WTC11 (cell line): ENCODE measurements at regions not wholly inside any gene's neighbourhood (a gene's known extent, or its start where the extent isn't known, plus 50 kb on each side); places are given as distances from the start of the nearest gene placed in this dataset.

Experiments
- ATAC-seq: fragments of 200-7000 bp; cut with Tn5 transposase; 2 replicates; pipeline ENCODE4 v1.10.0; 2021; ENCODE audit warnings: mild to moderate bottlenecking, moderate library complexity
- CTCF ChIA-PET: fragments of 300-600 bp; sonication (Branson Sonifier 250); formaldehyde crosslinking; loops from one replicate; lab custom pipeline; 2021; ENCODE audit warnings: antibody characterized with exemption; lab: Charles Lee
- POLR2A ChIA-PET: fragments of 350-600 bp; sonication (Branson Sonifier 250); formaldehyde crosslinking; loops from one replicate; lab custom pipeline; 2021; ENCODE audit warnings: antibody characterized with exemption; lab: Charles Lee
- DNase-seq: peaks from one replicate; pipeline ENCODE4 v3.0.0; 2021; ENCODE audit warnings: low spot score
- H3K27ac Mint-ChIP-seq: 2 replicates; pipeline ENCODE4 v1.8.0; 2021; ENCODE audit warnings: mixed read lengths
- H3K27me3 Mint-ChIP-seq: 2 replicates; pipeline ENCODE4 v1.8.0; 2021; ENCODE audit warnings: low read depth, mild to moderate bottlenecking, moderate library complexity, mixed read lengths
- H3K36me3 Mint-ChIP-seq: 2 replicates; pipeline ENCODE4 v1.8.0; 2021; ENCODE audit warnings: mixed read lengths
- H3K4me1 Mint-ChIP-seq: 2 replicates; pipeline ENCODE4 v1.8.0; 2022; ENCODE audit warnings: mixed read lengths
- H3K4me3 Mint-ChIP-seq: 2 replicates; pipeline ENCODE4 v1.8.0; 2021; ENCODE audit warnings: mild to moderate bottlenecking, moderate library complexity, mixed read lengths
- H3K9me3 Mint-ChIP-seq: 2 replicates; pipeline ENCODE4 v1.8.0; 2021; ENCODE audit warnings: mixed read lengths
- AR ChIP-seq: fragments of 250-450 bp; sonication (Bioruptor Pico); IDR thresholded peaks from 2 replicates; pipeline ENCODE4 v1.9.0; 2021; ENCODE audit warnings: mild to moderate bottlenecking
- CDX4 ChIP-seq: fragments of 250-450 bp; sonication (Bioruptor Pico); IDR thresholded peaks from 2 replicates; pipeline ENCODE4 v1.9.0; 2021; ENCODE audit warnings: moderate library complexity, mild to moderate bottlenecking, inconsistent platforms, borderline replicate concordance
- CTCF ChIP-seq: fragments of 200-600 bp; IDR thresholded peaks from 2 replicates; pipeline ENCODE4 v1.8.0; 2022; ENCODE audit warnings: antibody characterized with exemption
- E2F1 ChIP-seq: sonication (generic); formaldehyde crosslinking; IDR thresholded peaks from 2 replicates; pipeline ENCODE4 v1.8.0; 2022; ENCODE audit warnings: mild to moderate bottlenecking, missing genetic modification reagents
- E2F5 ChIP-seq: sonication (generic); formaldehyde crosslinking; IDR thresholded peaks from 2 replicates; pipeline ENCODE4 v1.8.1; 2022; ENCODE audit warnings: mild to moderate bottlenecking, moderate library complexity, missing genetic modification reagents
- FOXP1 ChIP-seq: sonication (generic); formaldehyde crosslinking; IDR thresholded peaks from 2 replicates; pipeline ENCODE4 v1.8.0; 2022; ENCODE audit warnings: missing genetic modification reagents, mild to moderate bottlenecking, moderate library complexity, borderline replicate concordance
- MYBL2 ChIP-seq: sonication (generic); formaldehyde crosslinking; IDR thresholded peaks from 2 replicates; pipeline ENCODE4 v1.8.1; 2023; ENCODE audit warnings: mild to moderate bottlenecking, moderate library complexity, missing genetic modification reagents
- PREB ChIP-seq: sonication (generic); formaldehyde crosslinking; IDR thresholded peaks from 2 replicates; pipeline ENCODE4 v1.8.1; 2022; ENCODE audit warnings: mild to moderate bottlenecking, missing genetic modification reagents, moderate library complexity, borderline replicate concordance
- TCF7 ChIP-seq: sonication (generic); formaldehyde crosslinking; IDR thresholded peaks from 2 replicates; pipeline ENCODE4 v1.8.0; 2022; ENCODE audit warnings: mild to moderate bottlenecking, low read depth, missing genetic modification reagents, moderate library complexity
- ZMAT4 ChIP-seq: fragments of 250-450 bp; sonication (Bioruptor Pico); IDR thresholded peaks from 2 replicates; pipeline ENCODE4 v1.9.0; 2021; ENCODE audit warnings: mild to moderate bottlenecking
- ZNF396 ChIP-seq: fragments of 250-450 bp; sonication (Bioruptor Pico); IDR thresholded peaks from 2 replicates; pipeline ENCODE4 v1.8.0; 2021; ENCODE audit warnings: mild to moderate bottlenecking, moderate library complexity, borderline replicate concordance
- ZNF416 ChIP-seq: fragments of 250-450 bp; sonication (Bioruptor Pico); IDR thresholded peaks from 2 replicates; pipeline ENCODE4 v1.9.0; 2021; ENCODE audit warnings: mild to moderate bottlenecking, inconsistent platforms
- ZNF423 ChIP-seq: fragments of 250-450 bp; sonication (Bioruptor Pico); IDR thresholded peaks from 2 replicates; pipeline ENCODE4 v2.1.2; 2022; ENCODE audit warnings: mild to moderate bottlenecking, moderate library complexity

- H3K4me3 Mint-ChIP-seq: no peak overlapping the region
- H3K36me3 Mint-ChIP-seq: no peaks in the 10 kb centered on the region
- ChIA-PET CTCF (no interaction called here), POLR2A (no interaction called here)
- no peak for TF ChIP-seq CTCF
- TF ChIP-seq FOXP1 (CRISPR knock-in tag): no peak
- no peak for TF ChIP-seq E2F1
- TF ChIP-seq ZNF396: no peak
- TF ChIP-seq E2F5 (CRISPR knock-in tag): no peak
- no peak for TF ChIP-seq ZMAT4 (CRISPR knock-in tag)
- TF ChIP-seq CDX4 (CRISPR knock-in tag): no peak
- no peak for TF ChIP-seq TCF7 (CRISPR knock-in tag)
- no peak for TF ChIP-seq PREB (CRISPR knock-in tag)
- no peak for TF ChIP-seq MYBL2 (CRISPR knock-in tag)
- TF ChIP-seq ZNF416 (CRISPR knock-in tag): no peak
- no peak for TF ChIP-seq ZNF423 (CRISPR knock-in tag)
- H3K27me3 Mint-ChIP-seq: peaks cover 4% of the 10 kb centered on the region; the same call in 1 of the 2 replicates
- H3K27ac Mint-ChIP-seq: no peak overlapping the region
- 0 out of 2 replicates have a peak, but pooled peaks cover 2% of the 10 kb centered on the region for H3K4me1 Mint-ChIP-seq
- ATAC-seq (no peak), DNase-seq (no peak)
- H3K9me3 Mint-ChIP-seq: no peaks in the 10 kb centered on the region
Measured at GRCh38 chr4:111773858-111774257, 371.4 kb upstream of the FAM241A start.

GRCh38 chr4:111775556-111776297, 369.5 kb upstream of the FAM241A start:
- CTCF ChIA-PET: interaction anchor here (1.1 kb wide), 1 partner anchor 79 kb away, joined by 5 read pairs; no protein-coding TSS in a partner anchor
- H3K27ac Mint-ChIP-seq: no peak overlapping the region
- no peaks in the 10 kb centered on the region for H3K9me3 Mint-ChIP-seq
- H3K4me1 Mint-ChIP-seq: peaks cover 5% of the 10 kb centered on the region
- no peaks in the 10 kb centered on the region for H3K36me3 Mint-ChIP-seq
- no peak for TF ChIP-seq AR
- TF ChIP-seq, all 79 proteins: peak for 0
- no peak for ATAC-seq
- POLR2A ChIA-PET: no interaction called here
- no peak for DNase-seq
- no peak overlapping the region for H3K4me3 Mint-ChIP-seq
- H3K27me3 Mint-ChIP-seq: no peaks in the 10 kb centered on the region
